NT2/D1 (cell line): ENCODE measurements at regions not wholly inside any gene's neighbourhood (a gene's known extent, or its start where the extent isn't known, plus 50 kb on each side); places are given as distances from the start of the nearest gene placed in this dataset.

ENCODE experiments used
- YY1 ChIP-seq: IDR thresholded peaks from 2 replicates; pipeline ENCODE4 v1.6.1; 2011; ENCODE audit not compliant: insufficient read length, insufficient read depth
- ZNF274 ChIP-seq: IDR thresholded peaks from 2 replicates; pipeline ENCODE4 v1.6.1; 2011; ENCODE audit warnings: mild to moderate bottlenecking, low read depth, low read length

DNA sequence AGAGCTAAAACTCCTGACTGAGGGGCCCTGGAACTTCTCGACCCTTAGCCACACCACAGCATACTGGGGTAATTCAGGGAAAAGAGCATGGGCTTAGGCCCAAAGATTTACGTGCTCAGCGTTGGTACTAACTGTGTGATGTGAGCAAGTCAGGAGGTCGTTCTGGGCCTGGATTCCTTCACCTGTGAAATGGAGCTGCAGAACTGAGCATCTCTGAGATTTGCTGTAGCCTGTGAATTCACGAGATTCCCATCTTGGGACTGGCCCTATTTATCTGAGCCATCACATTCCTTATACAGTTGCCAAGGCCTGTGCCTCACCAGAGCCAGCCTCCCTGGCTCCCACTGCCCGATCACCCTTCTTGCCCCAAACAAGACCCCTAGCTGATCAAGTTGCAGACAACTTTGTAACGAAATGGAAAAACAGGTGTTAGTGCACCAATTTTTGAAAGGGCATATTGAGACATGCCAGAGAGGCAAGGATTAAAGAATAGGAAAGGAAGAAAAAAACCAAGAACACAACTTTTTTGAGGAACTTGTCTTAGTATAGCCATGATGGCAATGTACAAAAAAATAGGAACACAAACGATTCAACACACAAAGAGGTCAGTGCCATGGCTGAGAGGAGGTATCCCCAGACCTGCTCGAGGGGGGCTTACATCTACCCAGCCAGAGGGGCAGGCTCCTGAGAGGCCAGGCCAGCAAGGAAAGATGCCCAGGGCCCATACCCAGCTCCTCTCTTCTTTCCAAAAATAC is 323.0 kb upstream of the JARID2 start:
- no peak for TF ChIP-seq YY1
- TF ChIP-seq ZNF274: no peak
